Mesendoderm (in vitro differentiated cells): ENCODE measurements at regions not wholly inside any gene's neighbourhood (a gene's known extent, or its start where the extent isn't known, plus 50 kb on each side); places are given as distances from the start of the nearest gene placed in this dataset.
"Not testable (repeated sequence)": the region's sequence is repeated elsewhere in the genome, so short reads cannot be mapped to it uniquely, and the experiment has no call there.

ENCODE experiments used
- DNase-seq: peaks from one replicate; pipeline ENCODE4 v3.0.0; 2013
- H2AK5ac ChIP-seq: 2 replicates; pipeline ENCODE4 v1.6.1; 2013; ENCODE audit warnings: low read length, inconsistent platforms
- H2BK120ac ChIP-seq: 2 replicates; pipeline ENCODE4 v1.6.1; 2013; ENCODE audit warnings: low read depth, mild to moderate bottlenecking, low read length, moderate library complexity, mixed read lengths
- H2BK15ac ChIP-seq: replicated peaks from 2 replicates; pipeline ENCODE4 v1.6.1; 2013; ENCODE audit warnings: low read depth, mild to moderate bottlenecking, moderate library complexity
- H2BK5ac ChIP-seq: 2 replicates; pipeline ENCODE4 v1.6.1; 2013; ENCODE audit warnings: low read length, inconsistent platforms
- H3K18ac ChIP-seq: 2 replicates; pipeline ENCODE4 v1.6.1; 2013; ENCODE audit warnings: mild to moderate bottlenecking, low read length, mixed read lengths
- H3K23ac ChIP-seq: one replicate; pipeline ENCODE4 v1.6.1; 2013; ENCODE audit warnings: low read length
- H3K27ac ChIP-seq: 2 replicates; pipeline ENCODE4 v1.5.1; 2013; ENCODE audit warnings: low read depth, mild to moderate bottlenecking, inconsistent platforms, low read length, moderate library complexity
- H3K27me3 ChIP-seq: 2 replicates; pipeline ENCODE4 v1.6.1; 2013; ENCODE audit warnings: low read length, control low read depth, mild to moderate bottlenecking, inconsistent platforms; ENCODE audit not compliant: insufficient read depth, poor library complexity
- H3K36me3 ChIP-seq: 2 replicates; pipeline ENCODE4 v1.6.1; 2013; ENCODE audit warnings: low read length, inconsistent platforms; ENCODE audit not compliant: control insufficient read depth, insufficient read depth
- H3K4ac ChIP-seq: one replicate; pipeline ENCODE4 v1.6.1; 2013; ENCODE audit warnings: low read depth, mild to moderate bottlenecking, low read length, moderate library complexity
- H3K4me1 ChIP-seq: 2 replicates; pipeline ENCODE4 v1.6.1; 2013; ENCODE audit warnings: low read depth, low read length, inconsistent platforms; ENCODE audit not compliant: control insufficient read depth
- H3K4me2 ChIP-seq: 2 replicates; pipeline ENCODE4 v1.6.1; 2013; ENCODE audit warnings: low read length
- H3K4me3 ChIP-seq: 2 replicates; pipeline ENCODE4 v1.5.1; 2013; ENCODE audit warnings: mild to moderate bottlenecking, low read length
- H3K56ac ChIP-seq: one replicate; pipeline ENCODE4 v1.6.1; 2013; ENCODE audit warnings: low read length
- H3K79me1 ChIP-seq: 2 replicates; pipeline ENCODE4 v1.6.1; 2013; ENCODE audit warnings: low read length, inconsistent platforms
- H3K79me2 ChIP-seq: 2 replicates; pipeline ENCODE4 v1.6.1; 2013; ENCODE audit warnings: mild to moderate bottlenecking, low read length; ENCODE audit not compliant: control insufficient read depth, insufficient read depth
- H3K9ac ChIP-seq: 2 replicates; pipeline ENCODE4 v1.6.1; 2013; ENCODE audit warnings: low read length, inconsistent platforms
- H4K5ac ChIP-seq: one replicate; pipeline ENCODE4 v1.6.1; 2013; ENCODE audit warnings: low read length
- H4K8ac ChIP-seq: one replicate; pipeline ENCODE4 v1.6.1; 2013; ENCODE audit warnings: low read depth, mild to moderate bottlenecking, control low read depth, low read length, moderate library complexity
- WGBS: extraction: QIAGEN DNeasy Blood & Tissue Kit; methylation state at CpG from one replicate; pipeline ENCODE4 v1.1.7; 2013; ENCODE audit warnings: low lambda C conversion rate, missing lambda C conversion rate; ENCODE audit not compliant: insufficient coverage; ENCODE audit errors: extremely low coverage; 5-methylcytosine and 5-hydroxymethylcytosine counted together

DNA sequence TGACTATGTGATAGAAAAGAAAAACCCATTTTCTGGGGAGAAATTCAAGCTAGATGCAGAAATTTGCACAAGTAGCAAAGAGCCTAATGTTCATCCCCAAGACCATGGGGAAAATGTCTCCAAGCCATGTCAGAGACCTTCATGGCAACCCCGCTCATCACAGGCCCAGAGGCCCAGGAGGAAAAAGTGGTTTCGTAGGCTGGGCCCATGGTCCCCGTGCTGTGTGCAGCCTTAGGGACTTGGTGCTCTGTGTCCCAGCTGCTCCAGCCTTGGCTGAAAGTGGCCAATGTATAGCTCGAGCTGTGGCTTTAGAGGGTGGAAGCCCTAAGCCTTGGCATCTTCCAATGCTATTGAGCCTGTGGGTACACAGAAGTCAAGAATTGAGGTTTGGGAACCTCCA, 711.2 kb upstream of the ZNF608 start:
- Histone ChIP-seq H3K4me1 (no peaks in the 10 kb centered on the region), H3K56ac (no peak overlapping the region), H2BK120ac (no peak overlapping the region), H3K18ac (no peak overlapping the region), H3K4me2 (no peak overlapping the region), H3K4ac (no peak overlapping the region), H2AK5ac (no peak overlapping the region), H4K5ac (no peak overlapping the region), H4K8ac (no peak overlapping the region), H3K27me3 (no peaks in the 10 kb centered on the region), H3K23ac (no peak overlapping the region), H2BK5ac (no peak overlapping the region), H3K79me2 (no peaks in the 10 kb centered on the region), H3K36me3 (no peaks in the 10 kb centered on the region), H3K79me1 (no peaks in the 10 kb centered on the region), H3K9ac (no peak overlapping the region), H3K27ac (no peak overlapping the region), H2BK15ac (no peak overlapping the region), H3K4me3 (no peak overlapping the region)
- no CpG with 5 or more reads among the region's 4 CpGs for WGBS
- no peak for DNase-seq

DNA sequence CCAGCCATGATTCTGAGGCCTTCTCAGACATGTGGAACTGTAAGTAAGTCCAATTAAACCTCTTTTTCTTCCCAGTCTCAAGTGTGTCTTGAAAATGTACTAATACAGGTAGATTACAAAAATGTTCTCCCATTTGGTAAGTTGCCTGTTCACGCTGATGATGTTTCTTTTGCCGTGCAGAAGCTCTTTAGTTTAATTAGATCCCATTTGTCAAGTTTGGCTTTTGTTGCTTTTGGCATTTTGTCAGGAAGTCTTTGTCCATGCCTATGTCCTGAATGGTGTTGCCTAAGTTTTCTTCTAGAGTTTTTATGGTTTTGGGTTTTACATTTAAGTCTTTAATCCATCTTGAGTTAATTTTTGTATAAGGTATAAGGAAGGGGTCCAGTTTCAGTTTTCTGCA, 712.5 kb upstream of the ZNF608 start:
- H2BK120ac ChIP-seq, H3K18ac ChIP-seq, H4K5ac ChIP-seq, H3K56ac ChIP-seq, H2AK5ac ChIP-seq, H3K4me2 ChIP-seq, H3K4me1 ChIP-seq, H3K79me2 ChIP-seq, H3K36me3 ChIP-seq, H3K4me3 ChIP-seq, H2BK5ac ChIP-seq, H3K23ac ChIP-seq, H3K79me1 ChIP-seq, H3K9ac ChIP-seq, H3K27ac ChIP-seq, H3K4ac ChIP-seq, H4K8ac ChIP-seq, H2BK15ac ChIP-seq, H3K27me3 ChIP-seq, DNase-seq: not testable (repeated sequence)
- WGBS: no CpG with 5 or more reads among the region's 2 CpGs

DNA sequence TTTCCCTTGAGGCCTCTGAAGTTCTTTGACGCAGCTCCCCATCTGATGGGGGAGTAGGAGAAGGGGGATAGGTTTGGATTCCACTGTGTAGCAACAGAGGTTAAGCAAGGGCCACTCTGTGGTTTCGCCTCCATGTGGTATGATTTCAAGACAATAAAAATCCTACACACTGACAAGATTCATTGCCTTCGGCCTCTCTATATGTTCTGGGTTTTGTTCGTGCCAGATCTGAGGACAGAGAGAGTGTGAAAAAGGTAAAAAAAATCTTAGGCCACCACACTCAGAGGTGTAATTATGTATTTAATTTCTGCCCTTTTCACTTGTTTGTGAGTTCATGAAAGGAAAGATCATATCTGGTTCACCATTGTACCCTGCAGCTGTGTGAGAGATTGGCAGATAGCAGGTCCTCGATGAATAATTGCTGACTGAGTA, 715.2 kb upstream of the ZNF608 start:
- Histone ChIP-seq H2BK5ac (no peak overlapping the region), H3K9ac (no peak overlapping the region), H2AK5ac (no peak overlapping the region), H3K79me2 (no peaks in the 10 kb centered on the region), H2BK120ac (no peak overlapping the region), H3K27ac (no peak overlapping the region), H3K36me3 (no peaks in the 10 kb centered on the region), H3K4me2 (no peak overlapping the region), H2BK15ac (no peak overlapping the region), H3K27me3 (no peaks in the 10 kb centered on the region), H4K8ac (no peak overlapping the region), H3K79me1 (no peaks in the 10 kb centered on the region), H3K4me1 (no peaks in the 10 kb centered on the region), H3K56ac (no peak overlapping the region), H3K23ac (no peak overlapping the region), H3K4ac (no peak overlapping the region), H3K4me3 (no peak overlapping the region), H4K5ac (no peak overlapping the region), H3K18ac (no peak overlapping the region)
- no peak for DNase-seq
- no CpG with 5 or more reads among the region's 5 CpGs for WGBS

DNA sequence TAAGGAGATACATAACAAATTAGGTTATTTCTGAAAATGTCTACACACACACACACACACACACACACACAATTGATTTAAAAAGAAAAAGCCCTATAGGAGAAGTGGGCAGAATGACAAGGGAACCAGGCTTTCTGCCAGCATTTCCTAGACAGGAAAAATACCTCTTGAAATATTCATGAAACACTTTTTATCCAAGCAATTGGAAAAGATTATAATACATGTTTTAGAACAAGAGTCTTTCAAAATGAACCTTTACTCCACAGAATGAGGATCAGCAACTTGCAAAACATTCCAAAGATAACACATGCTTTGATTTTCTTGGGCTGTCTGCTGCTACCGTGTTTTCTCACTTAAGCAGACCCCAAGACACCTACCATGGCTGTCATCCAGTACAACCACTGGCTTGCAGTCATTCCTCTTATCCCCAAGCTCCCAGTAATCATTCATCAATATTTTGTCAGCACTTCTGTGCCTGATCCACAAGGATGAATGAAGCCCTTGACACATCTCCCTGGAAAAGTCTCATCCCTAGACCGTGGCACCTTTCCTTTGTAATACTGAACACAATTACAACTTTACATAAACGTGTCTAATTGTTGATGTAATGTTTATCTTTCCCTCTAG, 717.1 kb upstream of the ZNF608 start:
- no peaks in the 10 kb centered on the region for H3K36me3 ChIP-seq
- no peak for DNase-seq
- H3K79me1 ChIP-seq: no peaks in the 10 kb centered on the region
- H2AK5ac ChIP-seq: no peak overlapping the region
- no peak overlapping the region for H3K9ac ChIP-seq
- no peak overlapping the region for H2BK120ac ChIP-seq
- H4K8ac ChIP-seq: no peak overlapping the region
- H3K18ac ChIP-seq: no peak overlapping the region
- no peak overlapping the region for H3K4me2 ChIP-seq
- no peak overlapping the region for H3K4me3 ChIP-seq
- no peak overlapping the region for H3K4ac ChIP-seq
- WGBS: no CpG with 5 or more reads among the region's 3 CpGs
- no peak overlapping the region for H4K5ac ChIP-seq
- no peak overlapping the region for H3K56ac ChIP-seq
- no peaks in the 10 kb centered on the region for H3K4me1 ChIP-seq
- no peaks in the 10 kb centered on the region for H3K79me2 ChIP-seq
- H3K23ac ChIP-seq: no peak overlapping the region
- H2BK15ac ChIP-seq: no peak overlapping the region
- H3K27ac ChIP-seq: no peak overlapping the region
- no peaks in the 10 kb centered on the region for H3K27me3 ChIP-seq
- H2BK5ac ChIP-seq: no peak overlapping the region

DNA sequence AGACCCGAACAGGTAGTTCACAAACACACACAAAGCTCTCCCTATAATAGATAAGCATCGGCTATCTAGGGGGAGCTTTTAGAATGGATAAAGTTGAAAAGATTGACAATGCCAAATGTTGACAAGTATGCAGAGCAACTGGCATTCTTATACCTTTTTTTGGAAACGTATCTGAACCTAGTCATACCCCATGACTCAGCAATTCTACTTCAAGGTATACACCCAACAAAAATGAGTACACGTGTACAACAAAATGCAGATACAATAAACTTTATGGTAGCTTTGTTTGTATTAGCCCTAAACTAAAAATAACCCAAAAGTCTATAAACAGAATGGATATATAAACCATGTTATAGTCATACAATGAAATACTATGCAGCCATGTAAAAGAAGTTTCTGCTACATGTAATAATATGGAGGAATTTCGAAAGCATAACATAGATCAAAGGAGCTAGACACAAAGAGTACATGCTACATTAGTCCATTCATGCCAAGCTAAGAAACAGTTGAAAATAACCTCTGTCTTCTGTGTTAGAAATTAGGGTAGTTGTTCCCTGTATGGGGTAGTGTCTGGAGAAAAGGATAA, 718.5 kb upstream of the ZNF608 start:
- H3K27ac ChIP-seq: no peak overlapping the region
- no peak overlapping the region for H2BK5ac ChIP-seq
- no peak overlapping the region for H3K23ac ChIP-seq
- H3K4me2 ChIP-seq: no peak overlapping the region
- H4K5ac ChIP-seq: no peak overlapping the region
- no peaks in the 10 kb centered on the region for H3K27me3 ChIP-seq
- no peak overlapping the region for H4K8ac ChIP-seq
- DNase-seq: no peak
- H2BK120ac ChIP-seq: no peak overlapping the region
- no peaks in the 10 kb centered on the region for H3K79me2 ChIP-seq
- no peak overlapping the region for H2AK5ac ChIP-seq
- no CpG with 5 or more reads among the region's 5 CpGs for WGBS
- H3K4me1 ChIP-seq: no peaks in the 10 kb centered on the region
- H3K4ac ChIP-seq: no peak overlapping the region
- no peak overlapping the region for H3K4me3 ChIP-seq
- no peak overlapping the region for H3K56ac ChIP-seq
- H2BK15ac ChIP-seq: no peak overlapping the region
- no peak overlapping the region for H3K9ac ChIP-seq
- no peaks in the 10 kb centered on the region for H3K36me3 ChIP-seq
- no peak overlapping the region for H3K18ac ChIP-seq
- no peaks in the 10 kb centered on the region for H3K79me1 ChIP-seq

DNA sequence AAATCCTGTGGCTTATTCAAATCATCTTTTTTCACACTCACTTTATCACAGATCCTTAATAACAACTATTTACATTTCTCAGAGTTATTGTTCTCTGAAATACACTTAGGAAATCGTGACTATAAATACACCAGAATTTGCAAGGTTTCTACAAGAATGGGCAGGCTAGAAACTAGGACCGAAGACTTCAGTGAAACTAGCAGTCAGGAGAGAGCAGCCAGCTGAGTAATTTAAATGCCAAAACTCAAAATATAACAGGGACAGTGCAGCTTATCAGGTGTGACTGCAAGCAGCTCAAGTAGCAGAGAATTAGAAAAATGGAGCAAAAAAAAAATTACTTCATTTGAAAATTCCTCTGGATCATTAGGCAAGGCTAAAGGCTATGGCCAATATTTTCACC, 719.3 kb upstream of the ZNF608 start:
- H3K56ac ChIP-seq: no peak overlapping the region
- H3K79me1 ChIP-seq: no peaks in the 10 kb centered on the region
- no peak overlapping the region for H3K9ac ChIP-seq
- no peaks in the 10 kb centered on the region for H3K27me3 ChIP-seq
- WGBS: no CpG with 5 or more reads among the region's 2 CpGs
- H3K27ac ChIP-seq: no peak overlapping the region
- H3K4me3 ChIP-seq: no peak overlapping the region
- H3K23ac ChIP-seq: no peak overlapping the region
- no peak for DNase-seq
- H3K4me1 ChIP-seq: no peaks in the 10 kb centered on the region
- no peak overlapping the region for H2BK120ac ChIP-seq
- H2BK5ac ChIP-seq: no peak overlapping the region
- H3K79me2 ChIP-seq: no peaks in the 10 kb centered on the region
- H4K8ac ChIP-seq: no peak overlapping the region
- no peaks in the 10 kb centered on the region for H3K36me3 ChIP-seq
- no peak overlapping the region for H2AK5ac ChIP-seq
- no peak overlapping the region for H4K5ac ChIP-seq
- H3K4me2 ChIP-seq: no peak overlapping the region
- no peak overlapping the region for H3K4ac ChIP-seq
- no peak overlapping the region for H3K18ac ChIP-seq
- H2BK15ac ChIP-seq: no peak overlapping the region
